NT2/D1 (cell line): ENCODE measurements at regions not wholly inside any gene's neighbourhood (a gene's known extent, or its start where the extent isn't known, plus 50 kb on each side); places are given as distances from the start of the nearest gene placed in this dataset.
"Not testable (repeated sequence)": the region's sequence is repeated elsewhere in the genome, so short reads cannot be mapped to it uniquely, and the experiment has no call there.

Experiments used
- SUZ12 ChIP-seq: IDR thresholded peaks from 2 replicates; pipeline ENCODE4 v1.6.1; 2011; ENCODE audit not compliant: insufficient read length, insufficient read depth; ENCODE audit errors: extremely low read depth
- YY1 ChIP-seq: IDR thresholded peaks from 2 replicates; pipeline ENCODE4 v1.6.1; 2011; ENCODE audit not compliant: insufficient read length, insufficient read depth
- ZNF274 ChIP-seq: IDR thresholded peaks from 2 replicates; pipeline ENCODE4 v1.6.1; 2011; ENCODE audit warnings: mild to moderate bottlenecking, low read depth, low read length

DNA sequence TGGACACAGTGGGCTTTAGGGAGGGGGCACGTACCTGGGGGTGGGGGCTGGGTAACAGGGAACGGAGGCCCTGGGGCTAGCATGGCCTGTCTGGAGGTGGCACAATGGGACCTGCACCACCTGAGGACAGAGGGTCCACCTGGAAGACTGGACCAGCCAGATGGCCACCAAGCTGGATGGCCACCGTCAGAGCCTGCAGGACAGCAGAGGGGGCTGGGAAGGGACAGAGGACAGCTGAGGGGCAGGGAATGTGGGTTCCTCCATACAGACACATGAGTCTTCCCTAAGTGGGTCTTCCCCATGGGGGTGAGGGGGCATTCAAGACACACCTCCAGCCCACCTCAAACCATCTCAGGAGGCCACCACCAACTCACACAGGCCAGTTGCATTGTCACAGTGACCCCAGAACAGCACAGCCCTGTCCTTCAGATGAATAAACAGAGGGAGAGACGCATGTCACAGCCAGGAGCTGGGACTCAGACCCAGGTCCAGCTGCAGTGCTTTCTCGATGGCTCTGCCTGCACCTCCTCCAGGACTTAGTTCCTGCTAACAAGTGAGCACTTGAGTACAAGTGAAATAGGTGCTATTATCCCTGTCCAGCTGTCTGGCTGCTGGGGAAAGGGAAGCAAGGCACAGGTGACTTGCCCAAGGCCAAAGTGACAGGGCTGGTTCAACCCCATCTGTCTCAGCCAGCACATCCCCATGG is 52.4 kb upstream of the CSPG4 start:
- TF ChIP-seq YY1, SUZ12, ZNF274: not testable (repeated sequence)
